ENCODE measurements at regions not wholly inside any gene's neighbourhood (a gene's known extent, or its start where the extent isn't known, plus 50 kb on each side); places are given as distances from the start of the nearest gene placed in this dataset.
A peak's percentile ranks its signal among the peaks of the same experiment; 100 is the strongest.

GRCh38 chr16:26547681-26548080 is 519.0 kb upstream of the C16orf82 start (continued):
- TF ChIP-seq ZNF532 (CRISPR knock-in tag; IDR thresholded peaks at IDR 0.05; ENCODE audit: borderline replicate concordance) (no peak), ZNF121 (CRISPR knock-in tag; IDR thresholded peaks at IDR 0.05) (no peak), SP1 (CRISPR knock-in tag; conservative IDR thresholded peaks at IDR 0.05) (no peak)

GRCh38 chr16:26550111-26550610 is 516.6 kb upstream of the C16orf82 start:
- Mint-ChIP-seq H3K4me3 (no peak overlapping the region), H3K36me3 (no peaks in the 10 kb centered on the region), H3K27ac (no peak overlapping the region), H3K27me3 (ENCODE audit: low read depth) (peaks cover 2% of the 10 kb centered on the region; the same call in 1 of the 2 replicates), H3K9me3 (no peaks in the 10 kb centered on the region), H3K4me1 (peaks cover 18% of the 10 kb centered on the region)
- ATAC-seq = peak; percentile 48
- CTCF ChIA-PET = interaction anchor here (2.3 kb wide), 1 partner anchor 95 kb away, joined by 9 read pairs; no protein-coding TSS in a partner anchor
- POLR2A ChIA-PET = no interaction called here
- TF ChIP-seq, protein P1, sequence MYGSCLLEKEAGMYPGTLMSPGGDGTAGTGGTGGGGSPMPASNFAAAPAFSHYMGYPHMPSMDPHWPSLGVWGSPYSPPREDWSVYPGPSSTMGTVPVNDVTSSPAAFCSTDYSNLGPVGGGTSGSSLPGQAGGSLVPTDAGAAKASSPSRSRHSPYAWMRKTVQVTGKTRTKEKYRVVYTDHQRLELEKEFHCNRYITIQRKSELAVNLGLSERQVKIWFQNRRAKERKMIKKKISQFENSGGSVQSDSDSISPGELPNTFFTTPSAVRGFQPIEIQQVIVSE (CRISPR knock-in tag; IDR thresholded peaks at IDR 0.05; ENCODE audit: borderline replicate concordance) = no peak
- TF ChIP-seq, protein P2, sequence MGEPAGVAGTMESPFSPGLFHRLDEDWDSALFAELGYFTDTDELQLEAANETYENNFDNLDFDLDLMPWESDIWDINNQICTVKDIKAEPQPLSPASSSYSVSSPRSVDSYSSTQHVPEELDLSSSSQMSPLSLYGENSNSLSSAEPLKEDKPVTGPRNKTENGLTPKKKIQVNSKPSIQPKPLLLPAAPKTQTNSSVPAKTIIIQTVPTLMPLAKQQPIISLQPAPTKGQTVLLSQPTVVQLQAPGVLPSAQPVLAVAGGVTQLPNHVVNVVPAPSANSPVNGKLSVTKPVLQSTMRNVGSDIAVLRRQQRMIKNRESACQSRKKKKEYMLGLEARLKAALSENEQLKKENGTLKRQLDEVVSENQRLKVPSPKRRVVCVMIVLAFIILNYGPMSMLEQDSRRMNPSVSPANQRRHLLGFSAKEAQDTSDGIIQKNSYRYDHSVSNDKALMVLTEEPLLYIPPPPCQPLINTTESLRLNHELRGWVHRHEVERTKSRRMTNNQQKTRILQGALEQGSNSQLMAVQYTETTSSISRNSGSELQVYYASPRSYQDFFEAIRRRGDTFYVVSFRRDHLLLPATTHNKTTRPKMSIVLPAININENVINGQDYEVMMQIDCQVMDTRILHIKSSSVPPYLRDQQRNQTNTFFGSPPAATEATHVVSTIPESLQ (CRISPR knock-in tag; IDR thresholded peaks at IDR 0.05) = no peak
- TF ChIP-seq MXD4 (CRISPR knock-in tag; IDR thresholded peaks at IDR 0.05; ENCODE audit: borderline replicate concordance) (no peak), ERG (CRISPR knock-in tag; IDR thresholded peaks at IDR 0.05) (no peak), KAT7 (CRISPR knock-in tag; IDR thresholded peaks at IDR 0.05; ENCODE audit: borderline replicate concordance) (no peak), GRHL2 (CRISPR knock-in tag; IDR thresholded peaks at IDR 0.05; ENCODE audit: insufficient replicate concordance, severe bottlenecking) (no peak), RELA (CRISPR knock-in tag; IDR thresholded peaks at IDR 0.05; ENCODE audit: borderline replicate concordance) (no peak), ZNF263 (CRISPR knock-in tag; IDR thresholded peaks at IDR 0.05; ENCODE audit: low read depth) (no peak), ZNF232 (CRISPR knock-in tag; IDR thresholded peaks at IDR 0.05) (no peak), PREB (CRISPR knock-in tag; IDR thresholded peaks at IDR 0.05; ENCODE audit: borderline replicate concordance) (no peak), NR1H2 (CRISPR knock-in tag; IDR thresholded peaks at IDR 0.05) (no peak), SOX15 (CRISPR knock-in tag; IDR thresholded peaks at IDR 0.05) (no peak), FOXP1 (CRISPR knock-in tag; IDR thresholded peaks at IDR 0.05; ENCODE audit: borderline replicate concordance) (no peak), CREM (CRISPR knock-in tag; IDR thresholded peaks at IDR 0.05) (no peak), HMGA2 (CRISPR knock-in tag; IDR thresholded peaks at IDR 0.05) (no peak), MYBL2 (CRISPR knock-in tag; IDR thresholded peaks at IDR 0.05) (no peak), FOXK1 (CRISPR knock-in tag; IDR thresholded peaks at IDR 0.05) (no peak), RORB (CRISPR knock-in tag; IDR thresholded peaks at IDR 0.05) (no peak)
- TF ChIP-seq, protein P3, sequence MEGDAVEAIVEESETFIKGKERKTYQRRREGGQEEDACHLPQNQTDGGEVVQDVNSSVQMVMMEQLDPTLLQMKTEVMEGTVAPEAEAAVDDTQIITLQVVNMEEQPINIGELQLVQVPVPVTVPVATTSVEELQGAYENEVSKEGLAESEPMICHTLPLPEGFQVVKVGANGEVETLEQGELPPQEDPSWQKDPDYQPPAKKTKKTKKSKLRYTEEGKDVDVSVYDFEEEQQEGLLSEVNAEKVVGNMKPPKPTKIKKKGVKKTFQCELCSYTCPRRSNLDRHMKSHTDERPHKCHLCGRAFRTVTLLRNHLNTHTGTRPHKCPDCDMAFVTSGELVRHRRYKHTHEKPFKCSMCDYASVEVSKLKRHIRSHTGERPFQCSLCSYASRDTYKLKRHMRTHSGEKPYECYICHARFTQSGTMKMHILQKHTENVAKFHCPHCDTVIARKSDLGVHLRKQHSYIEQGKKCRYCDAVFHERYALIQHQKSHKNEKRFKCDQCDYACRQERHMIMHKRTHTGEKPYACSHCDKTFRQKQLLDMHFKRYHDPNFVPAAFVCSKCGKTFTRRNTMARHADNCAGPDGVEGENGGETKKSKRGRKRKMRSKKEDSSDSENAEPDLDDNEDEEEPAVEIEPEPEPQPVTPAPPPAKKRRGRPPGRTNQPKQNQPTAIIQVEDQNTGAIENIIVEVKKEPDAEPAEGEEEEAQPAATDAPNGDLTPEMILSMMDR (IDR thresholded peaks at IDR 0.05) = no peak
- DNase-seq (ENCODE audit: low spot score) = no peak
